ENCODE measurements at regions not wholly inside any gene's neighbourhood (a gene's known extent, or its start where the extent isn't known, plus 50 kb on each side); places are given as distances from the start of the nearest gene placed in this dataset.
A peak's percentile ranks its signal among the peaks of the same experiment; 100 is the strongest.

- no peak for DNase-seq
Observed at GRCh38 chr7:128145191-128145590, 95.9 kb upstream of the LEP start.

DNA sequence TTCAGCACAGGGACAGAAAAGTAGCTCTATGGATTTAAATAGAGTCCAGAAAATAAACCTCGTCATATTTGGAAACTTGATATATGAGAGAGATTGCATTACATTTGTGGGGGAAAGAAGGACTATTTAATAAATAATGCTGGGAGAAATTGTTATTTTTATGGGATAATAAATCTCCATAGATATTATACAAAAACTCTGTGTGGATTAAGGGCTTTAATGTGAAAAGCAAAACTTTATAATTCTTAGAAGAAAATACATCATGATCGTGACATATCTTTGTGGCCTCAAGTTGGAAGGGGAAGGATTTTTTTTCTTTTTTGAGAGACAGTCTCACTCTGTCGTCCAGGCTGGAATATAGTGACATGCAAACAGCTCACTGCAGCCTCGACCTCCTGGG is 95.0 kb upstream of the LEP start:
- no peak for DNase-seq

DNA sequence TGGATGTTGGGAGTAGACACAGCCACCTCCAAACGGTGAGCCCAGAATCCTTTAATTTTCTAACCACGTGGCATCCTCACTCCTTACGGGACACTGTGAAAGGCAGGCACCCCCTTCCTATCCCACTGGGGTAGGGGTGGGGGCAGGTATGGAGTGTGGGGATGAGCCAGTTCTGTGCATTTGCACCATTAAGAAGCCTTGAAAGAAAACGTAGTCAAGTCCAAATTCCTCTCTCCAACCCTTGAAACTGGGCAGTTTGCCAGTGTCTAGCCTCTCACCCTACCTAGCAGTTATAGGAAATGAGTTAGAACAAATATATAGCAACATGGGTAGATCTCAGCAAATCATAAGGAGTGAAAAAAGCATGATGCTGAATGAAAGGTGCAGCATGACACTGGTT is 92.4 kb upstream of the LEP start:
- DNase-seq, result no peak

- DNase-seq, result no peak
Observed at GRCh38 chr7:128150223-128150865, 90.7 kb upstream of the LEP start.

GRCh38 chr7:128151635-128152034 is 89.4 kb upstream of the LEP start:
- peak; percentile 81 for DNase-seq

GRCh38 chr7:128152721-128153120 is 88.4 kb upstream of the LEP start:
- no peak for DNase-seq

- no peak for DNase-seq
Observed at GRCh38 chr7:128153436-128153835, 87.6 kb upstream of the LEP start.

GRCh38 chr7:128154504-128154903 is 86.6 kb upstream of the LEP start:
- no peak for DNase-seq

DNA sequence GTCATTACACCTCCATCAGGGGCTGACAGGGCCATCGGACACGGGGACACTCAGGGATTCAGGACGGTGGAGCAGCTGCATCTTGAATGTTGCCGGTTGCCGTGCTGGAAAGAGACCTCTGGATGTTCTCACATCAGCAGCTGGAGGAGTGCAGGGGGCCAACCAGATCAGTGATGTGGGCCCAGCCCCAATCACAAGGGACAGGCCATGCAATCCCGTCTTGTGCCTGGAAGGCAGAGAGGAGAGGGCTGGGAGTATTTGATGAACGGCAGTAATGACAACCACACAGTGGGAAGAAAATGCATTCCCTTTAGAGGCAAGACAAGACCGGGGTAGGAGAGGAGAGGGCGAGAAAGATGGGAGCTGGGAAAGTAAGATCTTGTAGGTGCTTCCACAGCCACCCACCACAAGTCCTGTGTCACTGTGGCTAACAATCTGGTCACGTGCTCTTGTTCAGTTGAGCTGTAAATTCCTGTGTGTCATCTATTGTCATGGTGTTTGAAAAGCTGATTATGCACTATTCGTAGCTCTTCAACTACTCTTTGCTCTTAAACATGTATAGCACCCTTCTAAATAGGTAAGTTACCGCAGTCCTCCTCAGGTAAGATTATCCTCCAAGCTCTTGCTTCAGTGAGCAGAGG is 85.9 kb upstream of the LEP start:
- DNase-seq, result peak; percentile 31

GRCh38 chr7:128157906-128158305 is 83.2 kb upstream of the LEP start:
- DNase-seq, result no peak

GRCh38 chr7:128158370-128158769 is 82.7 kb upstream of the LEP start:
- DNase-seq, result no peak

DNA sequence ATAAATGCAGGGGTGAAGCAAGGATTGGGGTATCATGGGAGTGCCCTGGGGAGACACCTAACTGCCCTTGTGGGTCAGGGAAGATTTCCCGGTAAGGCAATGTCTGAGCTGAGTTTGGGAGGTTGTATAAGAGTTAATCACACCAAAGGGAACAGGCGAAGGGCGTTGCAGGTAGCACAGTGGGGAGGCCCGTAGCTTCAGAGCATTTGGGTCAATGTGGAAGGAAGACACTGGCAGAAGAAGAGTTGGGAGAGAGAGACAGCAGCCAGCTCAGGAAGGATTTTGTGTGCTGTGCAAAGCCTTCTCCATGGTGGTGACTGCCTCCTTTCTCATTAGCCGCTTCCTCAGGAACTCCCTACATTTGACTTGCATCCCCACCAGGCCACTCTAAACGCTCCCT is 80.8 kb upstream of the LEP start:
- no peak for DNase-seq

DNA sequence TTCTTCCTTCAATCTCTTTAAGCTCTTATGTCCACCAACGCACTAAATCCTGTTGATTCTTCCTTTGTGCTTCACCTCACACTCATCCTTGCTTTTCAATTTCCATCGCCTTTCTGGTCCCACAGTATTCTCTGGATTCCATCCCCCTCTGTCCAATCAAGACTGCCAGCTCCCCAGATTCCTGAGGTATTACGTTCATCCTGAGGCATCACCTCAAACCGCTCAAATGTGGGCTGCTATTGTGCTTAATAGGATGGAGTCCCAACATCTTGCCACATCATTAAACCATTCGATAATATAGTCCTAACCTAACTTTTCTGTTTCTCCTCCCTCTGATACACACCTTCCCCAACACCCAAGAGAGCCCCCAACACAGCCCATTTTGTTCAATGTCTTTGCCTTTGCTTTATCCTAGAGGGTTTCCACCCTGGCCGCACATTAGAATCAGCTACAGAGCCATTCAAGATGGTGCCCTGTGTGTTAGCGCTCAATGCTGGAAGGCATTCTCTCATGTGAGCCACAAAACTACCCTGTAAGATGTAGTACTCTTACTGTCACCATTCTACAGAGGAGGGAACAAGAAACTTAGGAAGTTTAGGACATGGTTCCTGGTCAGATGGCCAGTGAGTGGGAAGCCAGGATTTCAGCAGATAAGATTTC is 79.5 kb upstream of the LEP start:
- DNase-seq, result no peak

DNA sequence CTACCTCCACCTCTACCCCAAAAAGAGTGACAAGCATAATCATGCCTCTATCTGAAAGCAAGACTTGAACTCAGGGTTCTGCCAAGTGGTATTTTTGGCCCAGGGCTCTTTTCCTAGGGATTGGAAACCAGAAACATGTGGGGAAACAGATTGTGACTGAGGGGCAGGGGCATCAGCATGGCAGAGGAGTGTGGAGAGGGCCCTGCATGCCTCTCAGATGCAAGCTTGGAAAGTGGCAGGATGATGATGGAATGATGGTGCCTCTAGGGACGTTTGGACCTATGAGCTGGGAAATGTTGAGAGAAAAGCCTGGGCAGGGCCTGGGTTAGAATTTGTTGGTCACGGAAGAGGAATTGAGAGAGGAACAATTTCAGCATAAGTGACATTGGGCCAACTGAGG is 78.4 kb upstream of the LEP start:
- DNase-seq, result no peak

GRCh38 chr7:128163473-128163872 is 77.6 kb upstream of the LEP start:
- no peak for DNase-seq

GRCh38 chr7:128164061-128164954 is 76.8 kb upstream of the LEP start:
- no peak for DNase-seq

DNA sequence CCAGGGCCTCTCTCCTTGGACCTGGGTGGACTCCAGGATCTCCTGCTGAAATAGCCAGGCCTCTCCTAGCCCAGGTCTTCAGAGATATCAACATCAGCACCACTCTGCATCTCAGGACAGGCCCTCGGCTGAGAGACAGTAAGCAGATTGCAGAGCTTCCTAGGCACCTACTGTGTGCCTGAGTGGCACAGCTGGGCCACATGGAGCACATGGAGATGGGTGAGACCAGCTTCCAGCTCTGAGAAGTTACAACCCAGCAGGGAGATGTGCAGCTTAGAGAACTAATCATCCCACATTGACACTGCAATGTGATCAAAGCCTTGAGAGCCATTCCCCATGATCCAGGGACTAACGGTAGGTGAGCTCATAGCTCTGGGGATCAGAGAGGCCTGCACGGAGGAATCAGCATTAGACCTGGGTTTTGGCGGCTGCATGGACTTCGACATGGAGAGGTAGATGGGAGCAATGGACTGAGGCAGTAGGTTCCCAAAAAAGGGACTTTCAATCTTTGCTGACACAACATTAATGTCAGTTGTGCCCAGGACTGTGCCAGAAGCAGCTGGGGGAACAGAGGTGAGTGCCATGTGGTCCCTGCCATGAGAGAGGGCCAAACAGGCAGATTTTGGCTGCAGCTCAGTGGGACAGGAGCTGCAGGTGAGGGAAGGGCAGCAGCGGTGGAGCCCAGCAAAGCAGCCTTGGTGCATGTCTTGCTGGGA is 76.0 kb upstream of the LEP start:
- no peak for DNase-seq

DNA sequence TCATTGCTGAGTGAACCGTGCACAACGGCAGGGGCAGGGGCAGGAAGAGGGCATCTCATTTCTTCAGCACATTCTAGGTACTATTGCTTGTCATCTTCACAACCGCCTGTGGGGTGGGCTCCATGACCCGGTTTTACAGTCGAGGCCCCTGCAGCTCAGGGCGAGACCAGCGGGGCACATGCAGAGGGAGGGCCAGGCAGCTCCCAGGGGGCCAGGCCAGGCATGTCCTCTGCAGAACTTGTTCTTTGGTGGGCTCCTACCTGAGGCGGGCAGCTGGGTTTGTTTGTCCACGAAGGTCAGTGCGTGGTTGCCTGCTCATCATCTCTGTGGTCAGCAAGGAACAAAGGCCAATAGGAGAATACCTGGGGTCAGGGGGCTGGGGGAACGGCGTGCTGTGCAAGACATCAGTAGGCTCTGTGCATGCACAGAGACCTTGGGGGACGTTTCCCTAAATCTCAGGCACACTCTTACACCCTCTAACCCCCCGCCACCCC is 75.1 kb upstream of the LEP start:
- DNase-seq, result no peak

- no peak for DNase-seq
Observed at GRCh38 chr7:128166603-128167041, 74.5 kb upstream of the LEP start.

DNA sequence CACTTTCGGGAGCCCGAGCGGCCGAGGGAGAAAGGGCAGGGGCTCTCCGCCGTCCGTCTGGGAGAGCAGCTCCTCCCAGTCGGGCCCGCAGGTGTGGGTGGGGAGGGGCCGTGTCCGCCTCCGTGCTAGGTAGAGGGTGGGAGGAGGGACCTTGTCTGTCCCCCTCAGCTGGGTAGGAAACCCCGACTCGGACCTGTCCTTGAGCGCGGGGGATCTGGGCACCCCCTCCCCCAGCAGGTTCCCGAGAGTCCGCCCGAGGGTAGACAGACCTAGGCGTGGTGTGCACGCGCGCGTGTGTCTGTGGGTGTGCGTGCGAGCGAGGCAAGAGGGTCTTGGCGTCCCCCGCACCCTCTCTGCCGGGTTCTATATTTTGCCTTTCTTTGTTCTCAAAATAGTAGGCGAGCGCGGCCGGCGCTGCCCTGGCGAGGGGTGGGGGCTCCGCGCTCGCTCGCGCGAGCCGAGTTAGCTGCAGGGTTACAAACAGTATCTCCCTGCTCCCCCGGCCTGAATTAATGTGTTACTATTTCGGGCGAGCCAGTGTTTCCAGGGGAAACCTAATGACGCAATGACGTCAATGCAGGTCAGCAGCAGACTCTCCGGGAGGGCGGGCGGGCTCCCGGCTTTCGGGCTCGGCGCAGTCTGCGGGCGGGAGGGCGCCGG is 73.9 kb upstream of the LEP start:
- DNase-seq, result peak; percentile 1

DNA sequence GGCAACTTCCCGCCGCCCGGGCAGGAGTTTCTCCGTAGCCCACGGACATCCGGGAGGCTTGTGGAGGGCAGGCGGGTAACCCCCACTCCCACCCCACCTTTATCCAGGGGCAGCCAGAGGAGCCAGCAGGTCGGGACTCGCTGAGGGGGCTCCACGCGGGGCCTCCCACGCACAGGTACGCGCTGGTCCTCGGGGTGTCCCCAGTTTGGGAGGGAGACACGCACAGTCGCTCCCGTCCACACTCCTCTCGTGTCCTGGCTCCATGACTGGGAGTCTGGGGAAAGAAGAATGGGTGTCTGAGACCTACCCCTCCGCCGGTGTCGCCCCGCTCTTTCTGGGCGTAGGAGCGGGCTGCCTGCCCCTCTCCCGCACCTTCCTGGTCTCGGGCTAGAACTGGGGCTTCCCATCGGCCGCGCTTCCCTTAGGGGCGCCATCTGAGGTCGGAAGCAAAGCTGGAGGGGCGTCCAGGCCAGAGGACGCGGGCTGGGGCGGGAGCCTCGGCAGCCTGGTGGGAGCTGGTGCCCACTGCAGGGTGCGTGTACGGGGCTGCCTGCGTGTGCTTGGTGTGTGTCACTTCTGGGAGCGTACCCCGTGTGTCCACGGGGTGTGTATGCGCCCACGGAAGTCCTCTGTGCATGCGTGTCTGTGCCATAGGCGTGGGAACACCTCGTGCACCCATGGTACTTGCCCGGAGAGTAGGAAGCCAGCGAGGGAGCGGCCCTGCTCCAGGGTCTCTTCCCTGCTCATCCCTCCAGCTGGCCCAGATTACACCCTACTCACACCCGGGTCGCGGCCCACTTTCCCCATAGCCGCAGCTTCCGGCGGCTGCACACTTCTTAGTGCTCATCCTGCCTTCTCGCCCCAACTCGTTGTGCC is 73.0 kb upstream of the LEP start:
- DNase-seq, result no peak
